ENCODE measurements at regions not wholly inside any gene's neighbourhood (a gene's known extent, or its start where the extent isn't known, plus 50 kb on each side); places are given as distances from the start of the nearest gene placed in this dataset.
"Not testable (repeated sequence)": the region's sequence is repeated elsewhere in the genome, so short reads cannot be mapped to it uniquely, and the experiment has no call there.

- DNase-seq = no peak
Observed at GRCh38 chr4:14336656-14337055, 665.6 kb upstream of the CPEB2 start.

DNA sequence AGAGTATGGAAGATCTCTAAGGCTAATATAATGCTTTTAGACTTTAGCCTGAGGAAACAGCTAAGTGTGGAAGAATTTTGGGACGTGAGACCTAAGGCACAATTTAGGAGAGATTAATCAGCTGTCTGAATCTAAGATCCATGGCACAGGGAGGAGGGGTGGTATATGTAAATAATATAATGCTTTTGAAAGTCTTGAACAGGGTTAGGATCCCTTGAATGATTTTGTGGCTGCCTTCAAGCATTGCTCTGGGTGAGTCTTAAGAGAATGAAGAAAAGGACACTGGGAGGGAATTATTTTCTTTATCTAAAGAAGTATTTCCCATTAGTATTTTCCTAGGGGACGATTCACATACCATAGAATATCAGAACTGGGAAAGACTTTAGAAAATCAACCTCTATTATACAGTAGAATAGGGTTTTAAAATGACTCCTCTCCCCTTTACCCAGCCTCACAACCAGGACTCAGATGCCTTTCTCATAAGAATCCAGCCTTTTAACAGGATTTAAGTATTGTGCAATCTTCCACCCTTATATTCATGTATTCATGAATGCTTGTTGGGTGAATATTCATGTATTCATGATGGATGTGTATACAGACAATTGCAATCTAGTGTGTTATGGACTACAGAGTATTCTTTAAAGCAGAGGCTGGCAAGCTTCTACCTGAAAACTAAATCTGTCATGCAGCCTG is 664.2 kb upstream of the CPEB2 start:
- no peak for DNase-seq

DNA sequence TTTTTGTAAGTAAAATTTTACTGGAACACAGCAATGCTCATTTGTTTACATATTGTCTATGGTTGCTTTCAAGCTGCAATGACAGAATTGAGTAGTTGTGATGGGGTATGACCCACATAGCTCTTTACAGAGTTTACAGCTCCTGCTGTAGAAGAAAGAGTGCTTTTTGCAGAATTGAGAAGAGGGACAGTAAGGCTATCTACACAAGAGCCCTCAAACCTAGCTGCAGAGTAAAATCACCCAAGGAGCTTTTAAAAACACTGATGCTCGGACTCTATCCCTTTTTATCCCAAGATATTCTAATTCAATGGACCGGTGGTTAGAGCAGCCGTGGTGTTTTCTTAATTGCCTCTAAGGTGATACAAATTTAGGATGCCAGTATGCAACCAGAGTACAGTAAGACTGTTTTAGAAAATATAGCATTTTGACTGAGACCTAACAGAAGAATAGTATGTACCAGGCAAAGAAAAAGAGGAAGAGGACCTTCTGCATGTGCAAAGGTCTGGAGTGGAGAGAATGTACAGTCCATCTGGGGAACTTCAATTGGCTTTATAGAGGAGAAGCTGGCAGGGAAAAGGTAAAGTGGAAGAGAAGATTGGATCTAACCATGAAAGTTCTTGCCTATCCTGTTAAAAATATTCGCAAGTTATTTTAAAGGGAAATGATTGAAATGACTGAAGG is 663.6 kb upstream of the CPEB2 start:
- peak; percentile 5 for DNase-seq

DNA sequence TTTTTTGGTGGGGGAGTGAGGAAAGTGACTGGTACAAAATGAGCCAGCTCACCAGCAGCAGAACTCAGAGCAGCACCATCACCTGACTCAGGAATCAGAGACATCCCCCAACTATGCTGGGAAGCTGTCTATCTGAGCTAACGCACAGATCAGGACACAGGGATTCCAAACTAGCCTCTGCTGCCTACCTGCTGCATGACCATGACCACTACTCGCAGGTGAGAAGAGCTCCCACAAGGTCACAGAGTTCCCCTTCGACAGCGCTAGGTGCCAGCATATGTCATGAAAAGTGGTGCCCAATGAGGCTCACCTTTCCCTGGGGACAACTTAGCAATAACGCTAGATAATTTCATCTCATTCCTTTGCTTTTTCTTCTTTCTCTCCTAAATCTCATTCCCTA is 662.6 kb upstream of the CPEB2 start:
- DNase-seq = no peak

- no peak for DNase-seq
Observed at GRCh38 chr4:14340321-14340720, 662.0 kb upstream of the CPEB2 start.

GRCh38 chr4:14343961-14344360 is 658.3 kb upstream of the CPEB2 start:
- DNase-seq = no peak

GRCh38 chr4:14345356-14345775 is 656.9 kb upstream of the CPEB2 start:
- DNase-seq = peak; percentile 7

- DNase-seq = no peak
Observed at GRCh38 chr4:14347526-14347925, 654.8 kb upstream of the CPEB2 start.

- no peak for DNase-seq
Observed at GRCh38 chr4:14348506-14348905, 653.8 kb upstream of the CPEB2 start.

GRCh38 chr4:14358544-14359160 is 643.6 kb upstream of the CPEB2 start:
- not testable (repeated sequence) for DNase-seq

GRCh38 chr4:14359991-14360390 is 642.3 kb upstream of the CPEB2 start:
- DNase-seq = no peak

- DNase-seq = peak; percentile 81
Observed at GRCh38 chr4:14361084-14361483, 641.2 kb upstream of the CPEB2 start.

DNA sequence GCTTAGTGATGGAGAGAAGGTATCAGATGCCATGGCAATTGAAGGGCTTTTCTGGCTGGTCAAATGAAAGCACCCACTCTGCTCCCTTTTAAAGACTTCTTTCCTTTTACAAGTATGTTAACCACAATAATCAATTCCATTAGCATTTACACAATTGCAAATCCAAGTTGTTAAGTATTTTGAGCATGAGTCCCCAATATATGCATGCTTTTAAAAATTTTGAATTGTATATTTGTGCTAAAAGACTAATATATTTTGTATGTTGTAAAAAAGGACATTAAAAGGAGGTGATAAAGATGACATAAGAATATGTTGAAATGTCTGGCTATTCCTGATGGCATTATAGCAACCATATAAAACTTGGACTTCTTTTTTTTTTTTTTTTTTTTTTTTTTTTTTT is 639.9 kb upstream of the CPEB2 start:
- no peak for DNase-seq

DNA sequence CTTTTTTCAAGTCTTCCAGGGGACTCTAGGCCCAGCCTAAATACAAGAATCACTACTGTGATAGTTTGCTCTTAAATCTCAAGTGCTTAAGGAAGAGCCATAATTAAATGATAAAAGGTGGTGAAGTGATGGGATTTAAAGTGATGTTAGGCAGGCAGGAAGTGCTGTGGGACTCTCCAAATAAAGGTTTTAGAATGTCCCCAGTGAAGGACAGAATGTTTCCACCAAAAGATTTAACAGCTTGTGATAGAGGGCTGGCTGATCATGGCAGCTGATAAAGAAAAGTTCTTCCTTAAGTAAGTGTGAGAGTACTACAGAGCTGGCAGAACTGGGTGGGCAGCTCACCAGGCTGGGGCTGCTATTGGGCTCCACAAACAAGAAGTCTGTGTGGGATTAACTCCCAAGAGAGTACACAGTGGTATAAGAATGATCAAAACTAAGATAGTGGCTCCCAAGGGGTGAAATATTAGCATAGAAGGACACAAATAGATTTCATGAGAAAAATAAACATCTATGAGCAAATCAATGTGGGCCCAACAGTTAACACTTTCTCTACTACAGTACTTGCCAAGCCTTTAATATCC is 637.2 kb upstream of the CPEB2 start:
- no peak for DNase-seq

DNA sequence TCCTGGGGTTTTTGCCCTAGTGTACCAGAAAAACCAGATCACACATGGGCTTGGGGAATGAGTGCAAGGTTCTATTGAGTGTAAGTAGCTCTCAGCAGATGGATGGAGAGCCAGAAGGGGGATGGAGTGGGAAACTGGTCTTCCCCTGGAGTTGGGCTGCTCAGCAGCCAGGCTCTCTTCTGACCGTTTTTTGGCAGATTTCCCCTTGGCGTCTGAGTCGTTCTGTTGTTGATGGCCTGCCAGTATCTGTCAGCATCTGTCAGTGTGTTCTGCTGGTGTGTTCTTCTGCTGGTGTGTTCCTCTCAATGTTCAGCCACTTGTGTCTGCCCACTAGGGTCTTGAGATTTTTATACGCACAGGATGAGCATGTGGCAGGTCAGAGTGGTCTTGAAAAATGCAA is 633.9 kb upstream of the CPEB2 start:
- DNase-seq = no peak

- DNase-seq = no peak
Observed at GRCh38 chr4:14371131-14371530, 631.1 kb upstream of the CPEB2 start.

DNA sequence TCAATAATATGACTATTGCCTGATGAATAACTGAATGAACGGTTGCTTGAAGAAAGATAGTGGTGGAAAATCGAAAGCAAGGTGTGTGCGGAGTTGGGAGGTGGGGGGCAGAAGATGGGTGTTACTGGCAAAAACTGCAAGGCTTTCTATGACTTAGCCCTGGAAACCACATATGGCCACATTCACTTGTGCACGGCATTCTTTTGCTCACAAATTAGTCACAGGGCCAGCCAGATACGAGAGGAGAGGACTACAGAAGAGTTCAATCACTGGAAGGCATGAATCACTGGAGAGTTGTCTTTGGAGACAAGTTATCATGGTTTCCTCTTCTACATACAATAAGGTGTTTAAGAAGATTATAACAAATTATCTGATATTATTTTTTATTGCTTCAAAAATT is 626.5 kb upstream of the CPEB2 start:
- DNase-seq = no peak

DNA sequence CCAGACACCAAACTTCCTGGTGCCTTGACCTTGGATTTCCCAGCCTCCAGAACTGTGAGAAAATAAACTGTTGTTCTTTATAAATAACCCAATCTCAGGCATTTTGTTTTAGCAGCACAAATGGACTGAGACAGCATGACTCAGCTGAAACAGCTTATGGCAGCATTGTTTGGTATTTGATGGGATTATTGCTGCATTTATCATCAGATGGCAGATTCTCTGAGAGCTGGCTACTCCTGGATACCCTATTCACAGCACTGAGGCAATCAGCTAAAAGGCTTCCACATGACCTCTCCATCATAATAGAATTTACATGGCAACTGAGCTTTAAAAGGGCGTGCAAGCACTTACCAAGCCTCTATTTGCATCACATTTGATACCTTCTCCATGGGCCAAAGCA is 623.1 kb upstream of the CPEB2 start:
- DNase-seq = no peak

DNA sequence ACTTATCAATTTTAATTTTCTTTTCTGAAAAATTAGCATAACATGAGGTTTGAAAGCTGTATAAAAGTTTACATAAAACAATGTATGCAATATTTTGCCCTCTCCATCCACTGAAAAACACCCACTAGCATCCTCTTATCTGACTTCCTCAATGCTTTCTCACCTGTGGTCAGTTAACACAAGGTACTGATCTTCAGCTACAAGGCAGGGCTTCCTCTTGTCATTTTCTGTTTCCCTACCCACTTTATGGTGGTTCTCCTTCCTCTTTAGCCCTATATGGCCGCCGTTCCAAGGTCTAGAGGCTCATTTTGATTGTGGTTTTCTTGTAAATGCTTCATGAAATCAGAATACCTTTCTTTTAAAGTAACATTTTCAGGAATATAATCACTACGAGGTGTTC is 618.6 kb upstream of the CPEB2 start:
- DNase-seq = peak; percentile 14

- DNase-seq = no peak
Observed at GRCh38 chr4:14384824-14385223, 617.5 kb upstream of the CPEB2 start.

DNA sequence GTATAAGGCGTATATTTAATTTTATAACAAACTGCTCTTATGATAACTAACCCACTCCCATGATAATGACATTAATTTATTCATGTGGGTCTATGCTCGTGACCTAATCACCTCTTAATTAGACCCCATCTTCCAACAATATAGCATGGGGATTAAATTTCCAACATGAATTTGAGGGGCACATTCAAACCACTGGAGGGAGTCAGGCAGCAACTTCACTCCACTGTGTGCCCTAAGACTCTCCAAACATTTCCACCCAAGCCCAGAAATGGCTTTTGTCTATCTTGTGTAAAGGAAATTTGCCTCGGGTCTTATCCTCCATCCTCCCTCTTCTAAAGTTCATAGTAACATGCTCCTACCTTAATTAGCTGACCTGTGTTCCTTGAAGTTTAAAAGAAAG is 616.1 kb upstream of the CPEB2 start:
- no peak for DNase-seq

GRCh38 chr4:14387647-14388046 is 614.6 kb upstream of the CPEB2 start:
- no peak for DNase-seq

GRCh38 chr4:14392378-14392777 is 609.9 kb upstream of the CPEB2 start:
- DNase-seq = no peak

DNA sequence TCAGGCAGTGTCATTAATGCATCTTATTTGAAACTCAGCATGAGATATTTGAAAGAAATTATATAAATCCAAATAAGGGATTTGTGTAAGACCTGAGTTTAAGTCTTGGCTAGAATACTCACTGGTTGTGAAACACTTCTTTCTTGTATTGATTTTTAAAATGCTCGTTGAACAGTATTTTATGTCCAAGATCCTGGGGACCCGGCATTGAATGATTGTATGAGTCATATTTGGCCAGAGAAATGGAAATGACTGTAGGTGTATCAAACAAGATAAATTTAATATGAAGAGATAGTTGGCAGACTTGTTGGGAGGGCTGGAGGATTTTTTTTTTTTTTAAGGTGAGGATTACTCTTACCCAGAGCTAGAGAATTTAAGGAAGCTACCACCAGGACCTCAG is 606.1 kb upstream of the CPEB2 start:
- DNase-seq = no peak

Data from hematopoietic multipotent progenitor cell treated with erythropoietin and hydrocortisone succinate and interleukin-3 and kit ligand, for 4 days (in vitro differentiated cells).